SK-N-SH treated with all-trans-retinoic acid at 6 μM for 48 hours (cell line): ENCODE measurements at regions not wholly inside any gene's neighbourhood (a gene's known extent, or its start where the extent isn't known, plus 50 kb on each side); places are given as distances from the start of the nearest gene placed in this dataset.

Source experiments
- BACH2 ChIP-seq: fragments of 250-450 bp; sonication (Bioruptor Pico); IDR thresholded peaks from 2 replicates; pipeline ENCODE4 v1.9.0; 2021; ENCODE audit warnings: mild to moderate bottlenecking, borderline replicate concordance
- ESRRG ChIP-seq: fragments of 250-450 bp; sonication (Bioruptor Pico); IDR thresholded peaks from 2 replicates; pipeline ENCODE4 v1.6.1; 2021; ENCODE audit warnings: mild to moderate bottlenecking
- GLIS3 ChIP-seq: fragments of 250-450 bp; sonication (Bioruptor Pico); IDR thresholded peaks from 2 replicates; pipeline ENCODE4 v1.5.0; 2020; ENCODE audit warnings: mild to moderate bottlenecking, moderate library complexity
- ISL1 ChIP-seq: fragments of 250-450 bp; sonication (Bioruptor Pico); IDR thresholded peaks from 2 replicates; pipeline ENCODE4 v2.1.2; 2022; ENCODE audit warnings: mild to moderate bottlenecking, moderate library complexity
- OSR1 ChIP-seq: fragments of 250-450 bp; sonication (Bioruptor Pico); IDR thresholded peaks from 2 replicates; pipeline ENCODE4 v1.8.0; 2022; ENCODE audit warnings: moderate library complexity, mild to moderate bottlenecking, inconsistent platforms
- PPARA ChIP-seq: fragments of 250-450 bp; sonication (Bioruptor Pico); IDR thresholded peaks from 2 replicates; pipeline ENCODE4 v1.5.0; 2020; ENCODE audit warnings: mild to moderate bottlenecking, borderline replicate concordance
- RARB ChIP-seq: fragments of 250-450 bp; sonication (Bioruptor Pico); IDR thresholded peaks from 2 replicates; pipeline ENCODE4 v1.8.0; 2021; ENCODE audit warnings: mild to moderate bottlenecking, moderate library complexity
- SNAI2 ChIP-seq: fragments of 250-450 bp; sonication (Bioruptor Pico); IDR thresholded peaks from 2 replicates; pipeline ENCODE4 v1.5.0; 2020; ENCODE audit warnings: mild to moderate bottlenecking, moderate library complexity
- TCF4 ChIP-seq: fragments of 250-450 bp; sonication (Bioruptor Pico); IDR thresholded peaks from 2 replicates; pipeline ENCODE4 v1.8.0; 2021; ENCODE audit warnings: mild to moderate bottlenecking, moderate library complexity, borderline replicate concordance
- TOX ChIP-seq: fragments of 250-450 bp; sonication (Bioruptor Pico); IDR thresholded peaks from 2 replicates; pipeline ENCODE4 v1.8.0; 2021; ENCODE audit warnings: mild to moderate bottlenecking, moderate library complexity, borderline replicate concordance
- ZFP30 ChIP-seq: fragments of 450-650 bp; formaldehyde crosslinking; IDR thresholded peaks from 2 replicates; pipeline ENCODE4 v1.5.0; 2022; ENCODE audit warnings: mild to moderate bottlenecking, moderate library complexity
- ZNF70 ChIP-seq: fragments of 450-650 bp; formaldehyde crosslinking; IDR thresholded peaks from 2 replicates; pipeline ENCODE4 v1.5.0; 2020; ENCODE audit warnings: mild to moderate bottlenecking, moderate library complexity
- ZNF8 ChIP-seq: fragments of 450-650 bp; formaldehyde crosslinking; IDR thresholded peaks from 2 replicates; pipeline ENCODE4 v1.5.0; 2020; ENCODE audit warnings: mild to moderate bottlenecking, moderate library complexity

DNA sequence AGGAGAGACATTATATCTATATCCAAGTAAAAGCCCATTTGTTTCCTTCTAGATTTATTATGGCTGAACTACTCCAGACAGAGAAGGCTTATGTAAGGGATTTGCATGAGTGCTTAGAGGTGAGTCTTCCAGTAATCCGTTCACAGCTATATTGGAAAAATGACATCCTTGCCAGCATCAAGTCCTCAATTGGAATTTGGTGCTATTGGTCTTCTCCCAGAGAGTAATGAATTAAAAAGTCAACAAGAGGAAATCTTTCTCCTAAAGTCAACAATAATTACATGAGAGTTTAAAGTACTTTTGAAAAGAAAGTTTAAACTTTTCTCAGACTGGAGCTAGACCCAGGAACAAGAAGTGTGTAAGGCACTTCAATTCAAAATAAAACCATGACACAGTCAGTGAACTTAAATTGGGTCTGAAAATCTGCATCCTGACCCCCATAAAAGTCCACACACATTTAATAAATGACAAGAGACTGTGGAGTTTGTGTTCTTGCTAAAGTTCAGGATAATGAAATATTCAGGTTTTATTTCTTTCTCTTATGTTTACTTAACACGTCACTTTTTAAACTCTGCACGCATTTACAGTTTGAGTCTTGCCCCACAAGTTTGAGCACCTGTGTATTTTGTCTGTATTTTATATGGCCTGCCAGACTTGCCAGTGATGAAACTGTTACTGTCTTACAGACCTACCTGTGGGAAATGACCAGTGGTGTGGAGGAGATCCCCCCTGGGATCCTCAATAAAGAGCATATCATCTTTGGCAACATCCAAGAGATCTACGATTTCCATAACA is 268.2 kb upstream of the UMPS start:
- TF ChIP-seq TCF4 (CRISPR knock-in tag) (no peak), RARB (CRISPR knock-in tag) (no peak), ISL1 (CRISPR knock-in tag) (no peak), ZNF8 (no peak), BACH2 (CRISPR knock-in tag) (no peak), ZFP30 (CRISPR knock-in tag) (no peak), OSR1 (no peak), TOX (no peak), ESRRG (CRISPR knock-in tag) (no peak), PPARA (CRISPR knock-in tag) (no peak), GLIS3 (CRISPR knock-in tag) (no peak), ZNF70 (no peak), SNAI2 (CRISPR knock-in tag) (no peak)
